Endodermal cell (in vitro differentiated cells): ENCODE measurements at regions not wholly inside any gene's neighbourhood (a gene's known extent, or its start where the extent isn't known, plus 50 kb on each side); places are given as distances from the start of the nearest gene placed in this dataset.

Source experiments
- DNase-seq: peaks from one replicate; pipeline ENCODE4 v3.0.0-alpha.2; 2017
- H3K27ac ChIP-seq: 2 replicates; pipeline ENCODE4 v1.5.1; 2013; ENCODE audit warnings: mild to moderate bottlenecking, low read depth, low read length, moderate library complexity
- H3K27me3 ChIP-seq: 2 replicates; pipeline ENCODE4 v1.6.1; 2013; ENCODE audit warnings: mild to moderate bottlenecking, low read length, moderate library complexity; ENCODE audit not compliant: insufficient read depth, control insufficient read depth, poor library complexity, severe bottlenecking
- H3K36me3 ChIP-seq: 2 replicates; pipeline ENCODE4 v1.7.0; 2013; ENCODE audit warnings: mild to moderate bottlenecking, low read length, moderate library complexity; ENCODE audit not compliant: control insufficient read depth, insufficient read depth
- H3K4me1 ChIP-seq: one replicate; pipeline ENCODE4 v1.7.0; 2013; ENCODE audit warnings: low read length; ENCODE audit not compliant: control insufficient read depth, insufficient read depth
- H3K4me3 ChIP-seq: 2 replicates; pipeline ENCODE4 v1.5.1; 2013; ENCODE audit warnings: mild to moderate bottlenecking, low read length, moderate library complexity
- H3K9ac ChIP-seq: 2 replicates; pipeline ENCODE4 v1.6.1; 2013; ENCODE audit warnings: mild to moderate bottlenecking, low read length, moderate library complexity; ENCODE audit not compliant: poor library complexity, severe bottlenecking; ENCODE audit errors: extremely low read depth
- H3K9me3 ChIP-seq: 2 replicates; pipeline ENCODE4 v1.6.1; 2013; ENCODE audit warnings: mild to moderate bottlenecking, low read length, moderate library complexity; ENCODE audit not compliant: control insufficient read depth
- H3K27ac Mint-ChIP-seq: 2 replicates; pipeline ENCODE4 v1.8.0; 2020; ENCODE audit warnings: mixed read lengths
- H3K27me3 Mint-ChIP-seq: 2 replicates; pipeline ENCODE4 v1.8.0; 2021; ENCODE audit warnings: mild to moderate bottlenecking, mixed read lengths; ENCODE audit not compliant: insufficient read depth
- H3K36me3 Mint-ChIP-seq: 2 replicates; pipeline ENCODE4 v1.8.0; 2020; ENCODE audit warnings: low read depth, mixed read lengths
- H3K4me1 Mint-ChIP-seq: 2 replicates; pipeline ENCODE4 v1.8.0; 2020; ENCODE audit warnings: mixed read lengths
- H3K4me3 Mint-ChIP-seq: 2 replicates; pipeline ENCODE4 v1.8.0; 2020; ENCODE audit warnings: mild to moderate bottlenecking, moderate library complexity, mixed read lengths
- H3K9me3 Mint-ChIP-seq: 2 replicates; pipeline ENCODE4 v1.8.0; 2020; ENCODE audit warnings: mild to moderate bottlenecking, mixed read lengths
- WGBS, 2 experiments: methylation state at CpG; one replicate each; pipeline versions ENCODE4 v1.1.5 to v1.1.7; 2013; ENCODE audit warnings: missing lambda C conversion rate in 2 of 2, mixed read lengths in 1 of 2; ENCODE audit not compliant: insufficient coverage in 1 of 2, insufficient read length in 1 of 2; 5-methylcytosine and 5-hydroxymethylcytosine counted together
- TF ChIP-seq, protein P1 (sequence below): fragments of 200-600 bp; sonication (generic); conservative IDR thresholded peaks from 2 replicates; pipeline ENCODE4 v1.5.0; 2021; ENCODE audit warnings: antibody characterized with exemption, mild to moderate bottlenecking

GRCh38 chr17:71315568-71315967 lies 805.3 kb upstream of the SOX9 start:
- Histone ChIP-seq H3K27me3 (no peaks in the 10 kb centered on the region), H3K9ac (no peak overlapping the region), H3K36me3 (no peaks in the 10 kb centered on the region), H3K27ac (no peak overlapping the region), H3K9me3 (no peaks in the 10 kb centered on the region), H3K4me1 (no peaks in the 10 kb centered on the region), H3K4me3 (no peak overlapping the region)
- no peaks in the 10 kb centered on the region for H3K9me3 Mint-ChIP-seq
- H3K27ac Mint-ChIP-seq: no peak overlapping the region
- TF ChIP-seq, protein P1, sequence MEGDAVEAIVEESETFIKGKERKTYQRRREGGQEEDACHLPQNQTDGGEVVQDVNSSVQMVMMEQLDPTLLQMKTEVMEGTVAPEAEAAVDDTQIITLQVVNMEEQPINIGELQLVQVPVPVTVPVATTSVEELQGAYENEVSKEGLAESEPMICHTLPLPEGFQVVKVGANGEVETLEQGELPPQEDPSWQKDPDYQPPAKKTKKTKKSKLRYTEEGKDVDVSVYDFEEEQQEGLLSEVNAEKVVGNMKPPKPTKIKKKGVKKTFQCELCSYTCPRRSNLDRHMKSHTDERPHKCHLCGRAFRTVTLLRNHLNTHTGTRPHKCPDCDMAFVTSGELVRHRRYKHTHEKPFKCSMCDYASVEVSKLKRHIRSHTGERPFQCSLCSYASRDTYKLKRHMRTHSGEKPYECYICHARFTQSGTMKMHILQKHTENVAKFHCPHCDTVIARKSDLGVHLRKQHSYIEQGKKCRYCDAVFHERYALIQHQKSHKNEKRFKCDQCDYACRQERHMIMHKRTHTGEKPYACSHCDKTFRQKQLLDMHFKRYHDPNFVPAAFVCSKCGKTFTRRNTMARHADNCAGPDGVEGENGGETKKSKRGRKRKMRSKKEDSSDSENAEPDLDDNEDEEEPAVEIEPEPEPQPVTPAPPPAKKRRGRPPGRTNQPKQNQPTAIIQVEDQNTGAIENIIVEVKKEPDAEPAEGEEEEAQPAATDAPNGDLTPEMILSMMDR: no peak
- no peak overlapping the region for H3K4me3 Mint-ChIP-seq
- H3K27me3 Mint-ChIP-seq: peaks cover 4% of the 10 kb centered on the region
- 92 to 100% methylated on average over 1 to 3 of the region's 3 CpGs for WGBS, 2 experiments
- no peaks in the 10 kb centered on the region for H3K36me3 Mint-ChIP-seq
- DNase-seq: no peak
- H3K4me1 Mint-ChIP-seq: no peaks in the 10 kb centered on the region

GRCh38 chr17:71316176-71316897 lies 804.5 kb upstream of the SOX9 start:
- WGBS, 2 experiments: 88 to 92% methylated on average over 2 to 4 of the region's 4 CpGs
- Mint-ChIP-seq H3K36me3 (no peaks in the 10 kb centered on the region), H3K4me3 (no peak overlapping the region), H3K27me3 (peaks cover 10% of the 10 kb centered on the region), H3K9me3 (no peaks in the 10 kb centered on the region), H3K4me1 (no peaks in the 10 kb centered on the region), H3K27ac (no peak overlapping the region)
- no peaks in the 10 kb centered on the region for H3K27me3 ChIP-seq
- TF ChIP-seq, protein P1: no peak
- H3K4me1 ChIP-seq: no peaks in the 10 kb centered on the region
- no peak overlapping the region for H3K9ac ChIP-seq
- H3K4me3 ChIP-seq: no peak overlapping the region
- H3K9me3 ChIP-seq: no peaks in the 10 kb centered on the region
- no peak overlapping the region for H3K27ac ChIP-seq
- DNase-seq: no peak
- H3K36me3 ChIP-seq: no peaks in the 10 kb centered on the region

GRCh38 chr17:71320009-71320796 lies 800.6 kb upstream of the SOX9 start:
- H3K4me1 Mint-ChIP-seq: no peaks in the 10 kb centered on the region
- 89 to 90% methylated on average over 3 to 6 of the region's 6 CpGs for WGBS, 2 experiments

More at GRCh38 chr17:71320009-71320796, 800.6 kb upstream of the SOX9 start:
- H3K36me3 Mint-ChIP-seq: no peaks in the 10 kb centered on the region
- no peak overlapping the region for H3K9ac ChIP-seq
- no peaks in the 10 kb centered on the region for H3K4me1 ChIP-seq
- no peaks in the 10 kb centered on the region for H3K9me3 ChIP-seq
- TF ChIP-seq, protein P1: no peak
- H3K27me3 Mint-ChIP-seq: peaks cover 16% of the 10 kb centered on the region
- no peak for DNase-seq
- no peak overlapping the region for H3K4me3 ChIP-seq
- H3K27me3 ChIP-seq: no peaks in the 10 kb centered on the region
- no peaks in the 10 kb centered on the region for H3K9me3 Mint-ChIP-seq
- H3K4me3 Mint-ChIP-seq: no peak overlapping the region
- H3K27ac ChIP-seq: no peak overlapping the region
- H3K36me3 ChIP-seq: no peaks in the 10 kb centered on the region
- no peak overlapping the region for H3K27ac Mint-ChIP-seq
